Osteoblast (primary cell): ENCODE measurements at regions not wholly inside any gene's neighbourhood (a gene's known extent, or its start where the extent isn't known, plus 50 kb on each side); places are given as distances from the start of the nearest gene placed in this dataset.

Source experiments
- DNase-seq: peaks from one replicate; pipeline ENCODE4 v3.0.0; 2011; ENCODE audit warnings: low spot score, mixed read lengths; ENCODE audit not compliant: insufficient read length; ENCODE audit errors: missing footprints
- H2AFZ ChIP-seq: 2 replicates; pipeline ENCODE4 v1.6.0; 2011; ENCODE audit warnings: mild to moderate bottlenecking, low read length
- H3K27ac ChIP-seq: 2 replicates; pipeline ENCODE4 v1.5.1; 2011; ENCODE audit warnings: mild to moderate bottlenecking, low read depth, low read length, moderate library complexity
- H3K27me3 ChIP-seq: 2 replicates; pipeline ENCODE4 v1.6.0; 2012; ENCODE audit warnings: mild to moderate bottlenecking, control low read depth, inconsistent platforms, low read length, moderate library complexity; ENCODE audit not compliant: insufficient read depth
- H3K36me3 ChIP-seq: 2 replicates; pipeline ENCODE4 v1.5.1; 2011; ENCODE audit warnings: mild to moderate bottlenecking, low read length, control low read depth, moderate library complexity; ENCODE audit not compliant: insufficient read depth
- H3K4me1 ChIP-seq: 2 replicates; pipeline ENCODE4 v1.5.1; 2011; ENCODE audit warnings: mild to moderate bottlenecking, low read length, control low read depth, moderate library complexity; ENCODE audit not compliant: insufficient read depth
- H3K4me2 ChIP-seq: 2 replicates; pipeline ENCODE4 v1.6.0; 2011; ENCODE audit warnings: mild to moderate bottlenecking, low read length; ENCODE audit not compliant: insufficient read depth
- H3K4me3 ChIP-seq: fragments of 200-600 bp; sonication (generic); 3 replicates; pipeline ENCODE4 v1.5.1; 2012; ENCODE audit warnings: mild to moderate bottlenecking, low read length, inconsistent platforms; ENCODE audit not compliant: insufficient read depth
- H3K79me2 ChIP-seq: 2 replicates; pipeline ENCODE4 v1.6.0; 2012; ENCODE audit warnings: mild to moderate bottlenecking, low read length, control low read depth, inconsistent platforms; ENCODE audit not compliant: insufficient read depth
- H3K9me3 ChIP-seq: 2 replicates; pipeline ENCODE4 v1.5.1; 2011; ENCODE audit warnings: low read depth, low read length, control low read depth
- H4K20me1 ChIP-seq: 2 replicates; pipeline ENCODE4 v1.6.0; 2012; ENCODE audit warnings: mild to moderate bottlenecking, low read length, control low read depth; ENCODE audit not compliant: insufficient read depth
- TF ChIP-seq, protein P1 (sequence below): IDR thresholded peaks from 2 replicates; pipeline ENCODE4 v1.5.1; 2011; ENCODE audit warnings: mild to moderate bottlenecking, low read depth, low read length, moderate library complexity; ENCODE audit errors: extremely low read depth

- no peaks in the 10 kb centered on the region for H3K79me2 ChIP-seq
- peaks cover 2% of the 10 kb centered on the region for H3K9me3 ChIP-seq
- H3K4me1 ChIP-seq = peaks cover 13% of the 10 kb centered on the region
- no peak overlapping the region for H2AFZ ChIP-seq
- no peaks in the 10 kb centered on the region for H3K27me3 ChIP-seq
- H3K36me3 ChIP-seq = no peaks in the 10 kb centered on the region
- H3K27ac ChIP-seq = peak overlapping the region; percentile 84
- DNase-seq = no peak
- H3K4me3 ChIP-seq = no peak overlapping the region
- TF ChIP-seq, protein P1, sequence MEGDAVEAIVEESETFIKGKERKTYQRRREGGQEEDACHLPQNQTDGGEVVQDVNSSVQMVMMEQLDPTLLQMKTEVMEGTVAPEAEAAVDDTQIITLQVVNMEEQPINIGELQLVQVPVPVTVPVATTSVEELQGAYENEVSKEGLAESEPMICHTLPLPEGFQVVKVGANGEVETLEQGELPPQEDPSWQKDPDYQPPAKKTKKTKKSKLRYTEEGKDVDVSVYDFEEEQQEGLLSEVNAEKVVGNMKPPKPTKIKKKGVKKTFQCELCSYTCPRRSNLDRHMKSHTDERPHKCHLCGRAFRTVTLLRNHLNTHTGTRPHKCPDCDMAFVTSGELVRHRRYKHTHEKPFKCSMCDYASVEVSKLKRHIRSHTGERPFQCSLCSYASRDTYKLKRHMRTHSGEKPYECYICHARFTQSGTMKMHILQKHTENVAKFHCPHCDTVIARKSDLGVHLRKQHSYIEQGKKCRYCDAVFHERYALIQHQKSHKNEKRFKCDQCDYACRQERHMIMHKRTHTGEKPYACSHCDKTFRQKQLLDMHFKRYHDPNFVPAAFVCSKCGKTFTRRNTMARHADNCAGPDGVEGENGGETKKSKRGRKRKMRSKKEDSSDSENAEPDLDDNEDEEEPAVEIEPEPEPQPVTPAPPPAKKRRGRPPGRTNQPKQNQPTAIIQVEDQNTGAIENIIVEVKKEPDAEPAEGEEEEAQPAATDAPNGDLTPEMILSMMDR = no peak
- no peaks in the 10 kb centered on the region for H4K20me1 ChIP-seq
- H3K4me2 ChIP-seq = no peak overlapping the region
These were observed 67.7 kb upstream of the STC2 start for GRCh38 chr5:173395933-173396308.

- H4K20me1 ChIP-seq = no peaks in the 10 kb centered on the region
- H2AFZ ChIP-seq = peak overlapping the region; percentile 86
- H3K27ac ChIP-seq = peak overlapping the region; percentile 84
These were observed 67.2 kb upstream of the STC2 start for GRCh38 chr5:173395257-173395932.

GRCh38 chr5:173394701-173395100 lies 66.5 kb upstream of the STC2 start:
- Histone ChIP-seq H3K4me2 (no peak overlapping the region), H3K27ac (peak overlapping the region; percentile 84), H3K36me3 (no peaks in the 10 kb centered on the region), H3K79me2 (no peaks in the 10 kb centered on the region), H2AFZ (peak overlapping the region; percentile 9), H3K4me3 (no peak overlapping the region), H4K20me1 (no peaks in the 10 kb centered on the region), H3K27me3 (no peaks in the 10 kb centered on the region), H3K9me3 (peaks cover 2% of the 10 kb centered on the region), H3K4me1 (peaks cover 13% of the 10 kb centered on the region)
- DNase-seq = no peak
- TF ChIP-seq, protein P1 = no peak

More at GRCh38 chr5:173395257-173395932, 67.2 kb upstream of the STC2 start:
- TF ChIP-seq, protein P1 = peak; percentile 74
- H3K4me3 ChIP-seq = no peak overlapping the region
- peaks cover 13% of the 10 kb centered on the region for H3K4me1 ChIP-seq
- no peaks in the 10 kb centered on the region for H3K79me2 ChIP-seq
- peak overlapping the region; percentile 44 for H3K4me2 ChIP-seq
- peak; percentile 80 for DNase-seq
- H3K36me3 ChIP-seq = no peaks in the 10 kb centered on the region
- H3K27me3 ChIP-seq = no peaks in the 10 kb centered on the region
- H3K9me3 ChIP-seq = peaks cover 2% of the 10 kb centered on the region

- Histone ChIP-seq H3K36me3 (no peaks in the 10 kb centered on the region), H3K4me2 (no peak overlapping the region), H3K27ac (no peak overlapping the region), H3K4me1 (peaks cover 13% of the 10 kb centered on the region), H3K79me2 (no peaks in the 10 kb centered on the region), H2AFZ (no peak overlapping the region), H3K27me3 (no peaks in the 10 kb centered on the region), H3K4me3 (no peak overlapping the region), H4K20me1 (no peaks in the 10 kb centered on the region), H3K9me3 (peaks cover 2% of the 10 kb centered on the region)
- DNase-seq = no peak
- TF ChIP-seq, protein P1 = no peak
These were observed 64.0 kb upstream of the STC2 start for GRCh38 chr5:173392172-173392571.
